Suppressor macrophage (primary cell): ENCODE measurements at regions not wholly inside any gene's neighbourhood (a gene's known extent, or its start where the extent isn't known, plus 50 kb on each side); places are given as distances from the start of the nearest gene placed in this dataset.
"Not testable (repeated sequence)": the region's sequence is repeated elsewhere in the genome, so short reads cannot be mapped to it uniquely, and the experiment has no call there.

Experiments
- DNase-seq, 4 experiments: peaks; one replicate each; pipeline ENCODE4 v3.0.0-alpha.2; 2020 to 2022

DNA sequence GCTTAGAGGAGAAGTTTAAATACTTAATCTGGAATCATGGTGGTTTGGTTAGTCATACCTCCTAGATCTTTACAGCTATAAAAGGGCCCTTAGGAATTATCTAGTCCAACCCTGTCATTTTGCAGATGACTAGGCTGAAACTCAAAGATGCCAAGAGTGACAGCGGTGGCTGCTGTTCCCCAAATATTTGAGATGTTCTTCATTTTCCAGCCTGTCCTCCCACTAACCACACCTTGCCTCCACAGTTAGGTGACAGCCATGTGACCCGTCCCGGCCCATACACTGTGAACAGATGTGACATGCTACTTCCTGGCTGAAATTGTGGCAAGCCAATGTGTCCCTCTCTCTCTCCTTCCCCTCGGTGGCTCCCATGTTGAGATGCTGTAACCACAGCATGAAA is 225.5 kb upstream of the IPO5 start:
- DNase-seq: no peak

DNA sequence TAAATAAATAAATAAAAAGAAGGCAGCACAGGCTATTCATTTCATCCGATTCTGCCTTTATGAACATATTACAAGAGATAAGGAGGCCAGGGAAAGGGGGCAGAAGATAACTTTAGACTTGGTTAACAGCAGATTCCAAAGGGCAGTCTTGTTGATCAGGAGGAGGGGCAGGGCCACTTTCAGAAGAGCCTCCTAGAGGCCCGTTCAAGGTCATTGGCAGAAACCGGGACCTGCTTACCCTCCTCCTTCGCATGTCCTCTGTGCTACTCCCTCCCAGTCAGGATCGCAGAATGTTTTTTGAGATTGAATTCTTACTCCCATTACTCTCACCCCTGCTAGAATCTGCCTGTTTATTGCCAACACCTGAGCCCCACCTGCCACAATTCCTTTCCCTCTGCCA is 217.0 kb upstream of the IPO5 start:
- no peak for DNase-seq

- no peak for DNase-seq
These were observed 211.4 kb upstream of the IPO5 start for GRCh38 chr13:97742084-97742483.

GRCh38 chr13:97743938-97744337 is 209.5 kb upstream of the IPO5 start:
- DNase-seq: no peak

- no peak for DNase-seq
These were observed 206.8 kb upstream of the IPO5 start for GRCh38 chr13:97746649-97747048.

GRCh38 chr13:97749174-97749573 is 204.3 kb upstream of the IPO5 start:
- no peak for DNase-seq

DNA sequence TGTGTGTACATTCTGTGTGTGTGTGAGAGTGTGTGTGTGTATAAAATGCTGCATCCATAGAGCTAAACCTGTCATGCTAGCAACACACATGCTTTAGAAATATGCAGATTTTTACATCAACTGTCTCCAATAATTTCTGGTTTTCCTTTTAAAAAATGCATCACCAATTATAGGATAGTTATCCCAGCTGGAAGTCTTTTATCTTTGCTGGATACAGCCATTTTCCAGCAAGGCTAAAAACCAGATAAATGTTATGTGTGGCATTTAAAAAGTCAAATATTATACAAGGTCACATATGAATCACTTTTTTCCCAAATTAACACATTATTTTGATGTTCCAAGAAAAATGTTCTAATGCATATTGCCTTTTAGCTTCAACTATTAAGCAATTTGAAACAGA is 202.0 kb upstream of the IPO5 start:
- DNase-seq: no peak

DNA sequence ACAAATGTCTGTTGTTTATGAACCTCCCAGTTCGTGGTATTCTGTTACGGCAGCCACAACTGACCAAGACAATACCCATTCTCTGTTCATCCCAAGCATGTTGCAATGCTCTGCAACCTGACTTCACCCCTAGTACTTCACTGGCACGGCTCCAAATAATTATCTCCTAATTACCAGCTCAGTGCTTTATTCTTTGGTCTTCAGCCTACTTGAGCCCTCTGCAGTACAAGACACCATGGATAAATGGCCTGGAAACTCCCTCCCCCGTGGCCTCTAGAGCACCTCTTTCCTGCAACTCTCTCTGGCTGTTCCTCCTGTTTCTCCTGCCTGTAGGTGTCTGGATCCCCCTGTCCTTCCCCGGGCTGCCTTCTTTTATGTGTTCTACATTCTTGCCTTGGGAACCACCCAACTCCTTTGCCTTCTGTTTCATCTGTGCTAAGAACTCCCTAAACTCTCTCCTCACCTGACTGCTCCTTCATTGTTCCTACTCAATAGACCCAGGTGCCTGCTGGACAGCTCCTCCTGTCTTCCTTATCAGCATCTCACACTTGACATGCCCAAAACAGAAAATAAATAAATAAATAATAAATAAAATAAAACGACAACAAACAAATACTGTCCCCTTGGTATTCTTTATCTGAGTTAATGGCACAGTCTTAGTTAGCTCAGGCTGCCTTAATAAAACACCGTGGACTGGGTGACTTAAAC is 200.4 kb upstream of the IPO5 start:
- DNase-seq: no peak

- no peak for DNase-seq
These were observed 199.4 kb upstream of the IPO5 start for GRCh38 chr13:97753942-97754670.

DNA sequence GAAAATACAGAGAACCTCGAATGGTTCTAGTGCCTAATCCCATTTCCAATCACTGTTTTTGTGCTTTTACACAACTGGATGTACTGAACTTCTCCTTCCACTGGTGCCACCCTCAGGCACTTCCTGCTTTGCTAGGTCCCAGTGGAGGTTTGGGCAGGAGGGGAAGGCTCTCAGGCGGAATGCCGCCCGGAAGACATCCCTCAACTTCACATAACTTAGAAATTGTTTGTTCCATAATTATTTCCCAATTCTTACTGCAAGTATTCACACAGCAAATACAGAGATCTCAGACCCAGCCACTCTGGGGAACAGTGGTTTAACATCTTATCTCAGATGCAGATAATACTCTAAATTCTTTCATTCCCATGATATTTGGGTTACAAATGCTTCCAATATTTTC is 195.7 kb upstream of the IPO5 start:
- DNase-seq: no peak

DNA sequence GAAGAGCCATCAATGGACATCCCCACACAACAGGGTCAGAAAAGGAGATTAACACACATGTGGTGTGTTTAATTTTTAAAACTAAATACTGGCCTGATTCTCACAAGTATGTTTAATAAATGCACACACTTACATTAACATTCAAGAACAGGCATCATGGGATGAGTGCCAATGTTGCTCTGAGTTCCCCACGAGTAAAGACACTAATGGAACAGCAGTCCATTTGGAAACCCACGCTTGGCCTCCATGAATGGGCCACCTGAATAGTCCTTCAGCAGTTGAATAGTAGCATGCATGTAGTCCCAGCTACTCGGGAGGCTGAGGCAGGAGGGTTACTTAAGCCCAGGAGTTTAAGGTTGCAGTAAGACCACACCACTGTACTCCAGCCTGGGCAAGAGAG is 195.2 kb upstream of the IPO5 start:
- no peak for DNase-seq

DNA sequence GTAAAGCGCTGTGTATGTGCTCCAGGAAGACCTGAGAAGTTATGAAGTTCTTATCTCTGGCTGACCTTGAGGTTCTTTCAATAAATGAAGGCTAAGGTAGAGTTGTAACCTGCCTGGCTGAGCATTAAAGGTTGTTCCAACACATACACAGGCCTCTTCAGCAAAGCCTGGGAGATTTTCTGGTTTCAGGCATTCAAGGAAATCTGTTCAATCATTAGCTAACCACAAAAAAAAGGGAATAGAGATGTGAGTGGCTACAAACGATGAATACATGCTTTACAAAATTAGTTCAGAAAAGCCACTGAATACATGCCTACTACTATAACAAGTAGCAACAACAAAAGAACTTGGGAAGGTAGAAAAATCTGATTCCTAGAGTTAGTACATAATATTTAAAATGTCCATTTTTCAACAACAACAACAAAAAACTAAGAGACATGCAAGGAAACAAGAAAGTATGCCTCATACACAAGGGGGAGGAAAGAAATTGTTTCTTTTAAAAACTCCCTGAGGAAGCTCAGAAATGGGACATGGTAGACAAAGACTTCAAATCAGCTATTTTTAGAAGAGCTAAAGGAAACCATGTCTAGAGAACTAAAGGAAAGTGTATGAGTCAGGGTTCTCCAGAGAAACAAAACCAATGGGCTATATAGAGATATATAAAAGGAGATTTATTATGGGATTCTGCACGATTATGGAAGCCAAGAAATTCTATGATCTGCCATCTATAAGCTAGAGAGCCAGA is 191.5 kb upstream of the IPO5 start:
- no peak for DNase-seq

- no peak for DNase-seq
These were observed 186.7 kb upstream of the IPO5 start for GRCh38 chr13:97766749-97767148.

DNA sequence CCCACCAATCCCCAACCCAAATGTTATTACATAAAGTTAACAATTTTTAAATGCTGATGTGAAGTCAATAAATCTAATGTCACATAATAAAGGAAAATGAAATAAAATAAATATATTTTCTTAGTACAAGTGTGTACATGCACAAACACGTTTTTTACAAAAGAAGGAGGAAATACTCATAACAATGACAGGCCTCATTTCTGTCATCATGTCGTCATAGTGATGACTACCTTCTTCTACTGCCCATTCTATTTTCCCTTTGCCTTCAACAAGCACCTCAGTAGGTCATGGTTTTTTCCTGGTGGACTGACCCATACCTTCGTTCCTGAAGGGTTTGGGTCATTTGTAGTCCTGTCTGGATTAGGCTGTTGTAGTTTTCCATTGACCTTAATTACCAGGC is 185.3 kb upstream of the IPO5 start:
- no peak for DNase-seq

GRCh38 chr13:97770231-97770630 is 183.2 kb upstream of the IPO5 start:
- DNase-seq: not testable (repeated sequence)

- DNase-seq: not testable (repeated sequence)
These were observed 181.0 kb upstream of the IPO5 start for GRCh38 chr13:97772466-97772865.

DNA sequence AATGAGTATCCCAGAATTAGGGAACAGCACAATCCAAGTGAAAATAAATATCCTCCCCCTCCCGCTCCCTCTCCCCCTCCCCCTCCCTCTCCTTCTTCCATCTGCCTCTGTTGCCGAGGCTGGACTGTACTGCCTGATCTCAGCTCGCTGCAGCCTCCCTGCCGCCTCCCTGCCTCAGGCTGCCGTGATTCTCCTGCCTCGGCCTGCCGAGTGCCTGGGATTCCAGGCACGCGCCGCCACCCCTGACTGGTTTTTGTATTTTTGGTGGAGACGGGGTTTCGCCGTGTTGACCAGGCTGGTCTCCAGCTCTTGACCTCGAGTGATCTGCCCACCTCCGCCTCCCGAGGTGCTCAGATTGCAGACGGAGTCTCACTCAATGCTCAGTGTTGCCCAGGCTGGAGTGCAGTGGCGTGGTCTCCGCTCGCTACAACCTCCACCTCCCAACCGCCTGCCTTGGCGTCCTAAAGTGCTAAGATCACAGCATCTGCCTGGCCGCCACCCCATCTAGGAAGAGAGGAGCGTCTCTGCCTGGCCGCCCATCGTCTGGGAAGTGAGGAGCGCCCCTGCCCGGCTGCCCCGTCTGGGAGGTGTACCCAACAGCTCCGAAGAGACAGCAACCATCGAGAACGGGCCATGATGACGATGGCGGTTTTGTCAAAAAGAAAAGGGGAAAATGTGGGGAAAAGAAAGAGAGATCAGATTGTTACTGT is 178.9 kb upstream of the IPO5 start:
- not testable (repeated sequence) for DNase-seq

GRCh38 chr13:97780486-97780885 is 173.0 kb upstream of the IPO5 start:
- no peak for DNase-seq

GRCh38 chr13:97781891-97782305 is 171.6 kb upstream of the IPO5 start:
- DNase-seq: no peak

GRCh38 chr13:97786510-97786909 is 167.0 kb upstream of the IPO5 start:
- no peak for DNase-seq

GRCh38 chr13:97797553-97797952 is 155.9 kb upstream of the IPO5 start:
- no peak for DNase-seq

DNA sequence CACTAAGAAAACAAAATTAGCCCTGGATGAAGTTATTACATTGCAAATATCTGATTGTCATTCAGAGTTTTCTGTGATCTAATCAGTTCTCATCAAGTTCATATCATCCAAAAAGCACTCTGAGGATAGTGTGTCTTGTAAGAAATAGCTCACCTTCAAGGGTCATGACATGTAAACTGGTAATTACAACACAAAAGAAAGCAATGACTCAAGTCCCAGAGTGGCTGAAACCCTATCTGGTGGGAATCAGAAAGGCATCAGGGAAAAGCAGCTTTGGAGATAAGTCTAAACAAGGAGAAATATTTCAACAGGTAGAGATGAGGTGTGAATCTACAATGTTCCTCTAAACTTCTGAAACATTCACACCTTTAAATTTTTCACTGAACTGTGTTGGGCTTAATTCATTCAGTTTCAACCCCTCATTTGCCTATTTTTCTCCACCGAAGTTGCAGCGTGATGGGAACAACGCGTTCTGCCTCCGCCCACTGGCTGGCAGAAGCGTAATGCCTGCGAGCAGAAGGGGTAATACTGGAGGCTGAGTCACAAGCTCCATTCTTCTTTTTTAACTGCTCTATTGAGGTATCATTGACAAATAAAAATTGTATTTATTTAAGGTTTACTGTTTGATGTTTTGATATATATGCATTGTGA is 155.2 kb upstream of the IPO5 start:
- no peak for DNase-seq

GRCh38 chr13:97798836-97799235 is 154.6 kb upstream of the IPO5 start:
- DNase-seq: no peak
